OCI-LY1 (cell line): ENCODE measurements at regions not wholly inside any gene's neighbourhood (a gene's known extent, or its start where the extent isn't known, plus 50 kb on each side); places are given as distances from the start of the nearest gene placed in this dataset.
"Not testable (repeated sequence)": the region's sequence is repeated elsewhere in the genome, so short reads cannot be mapped to it uniquely, and the experiment has no call there.

Experiments
- EZH2 ChIP-seq: fragments of 200-600 bp; sonication (generic), shearing (Covaris generic); IDR thresholded peaks from 2 replicates; pipeline ENCODE4 v1.8.0; 2017; ENCODE audit warnings: borderline replicate concordance, mixed run types, mild to moderate bottlenecking, antibody characterized with exemption, low read length, moderate library complexity, mixed read lengths
- TF ChIP-seq, protein P1 (sequence below): fragments of 200-600 bp; sonication (generic), shearing (Covaris generic); IDR thresholded peaks from 2 replicates; pipeline ENCODE4 v1.5.1; 2017; ENCODE audit warnings: mild to moderate bottlenecking, antibody characterized with exemption, low read length, moderate library complexity, mixed read lengths

DNA sequence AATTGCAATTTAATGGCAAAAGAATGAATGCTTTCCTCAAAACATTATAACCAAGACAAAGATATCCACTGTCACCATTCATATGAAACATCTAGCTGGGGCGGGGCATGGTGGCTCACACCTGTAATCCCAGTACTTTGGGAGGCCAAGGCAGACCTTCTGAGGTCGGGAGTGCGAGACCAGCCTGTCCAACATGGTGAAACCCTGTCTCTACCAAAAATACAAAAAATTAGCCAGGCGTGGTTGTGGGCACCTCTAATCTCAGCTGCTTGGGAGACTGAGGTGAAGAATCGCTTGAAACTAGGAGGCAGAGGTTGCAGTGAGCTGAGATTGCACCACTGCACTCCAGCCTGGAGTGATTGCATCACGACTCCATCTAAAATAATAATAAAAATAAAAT is 740.6 kb upstream of the MIR17HG start:
- TF ChIP-seq, protein P1, sequence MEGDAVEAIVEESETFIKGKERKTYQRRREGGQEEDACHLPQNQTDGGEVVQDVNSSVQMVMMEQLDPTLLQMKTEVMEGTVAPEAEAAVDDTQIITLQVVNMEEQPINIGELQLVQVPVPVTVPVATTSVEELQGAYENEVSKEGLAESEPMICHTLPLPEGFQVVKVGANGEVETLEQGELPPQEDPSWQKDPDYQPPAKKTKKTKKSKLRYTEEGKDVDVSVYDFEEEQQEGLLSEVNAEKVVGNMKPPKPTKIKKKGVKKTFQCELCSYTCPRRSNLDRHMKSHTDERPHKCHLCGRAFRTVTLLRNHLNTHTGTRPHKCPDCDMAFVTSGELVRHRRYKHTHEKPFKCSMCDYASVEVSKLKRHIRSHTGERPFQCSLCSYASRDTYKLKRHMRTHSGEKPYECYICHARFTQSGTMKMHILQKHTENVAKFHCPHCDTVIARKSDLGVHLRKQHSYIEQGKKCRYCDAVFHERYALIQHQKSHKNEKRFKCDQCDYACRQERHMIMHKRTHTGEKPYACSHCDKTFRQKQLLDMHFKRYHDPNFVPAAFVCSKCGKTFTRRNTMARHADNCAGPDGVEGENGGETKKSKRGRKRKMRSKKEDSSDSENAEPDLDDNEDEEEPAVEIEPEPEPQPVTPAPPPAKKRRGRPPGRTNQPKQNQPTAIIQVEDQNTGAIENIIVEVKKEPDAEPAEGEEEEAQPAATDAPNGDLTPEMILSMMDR, result not testable (repeated sequence)
- not testable (repeated sequence) for TF ChIP-seq EZH2
